AG04449 (cell line): ENCODE measurements at regions not wholly inside any gene's neighbourhood (a gene's known extent, or its start where the extent isn't known, plus 50 kb on each side); places are given as distances from the start of the nearest gene placed in this dataset.
A peak's percentile ranks its signal among the peaks of the same experiment; 100 is the strongest.

ENCODE experiments used
- CTCF ChIA-PET: fragments of 350-600 bp; formaldehyde crosslinking; extraction: SDS; loops from one replicate; lab custom pipeline; 2021; ENCODE audit warnings: antibody characterized with exemption; lab: Yijun Ruan, JAX
- POLR2A ChIA-PET: fragments of 400-600, 350-600 bp; formaldehyde crosslinking; extraction: SDS; loops from one replicate; lab custom pipeline; 2020; ENCODE audit warnings: antibody characterized with exemption, inconsistent platforms; lab: Yijun Ruan, JAX
- DNase-seq: peaks from one replicate; pipeline ENCODE4 v3.0.0-alpha.2; 2010; ENCODE audit warnings: low read depth, low spot score
- H3K4me3 ChIP-seq: 2 replicates; pipeline ENCODE4 v1.5.1; 2011; ENCODE audit warnings: low read depth, mild to moderate bottlenecking, control low read depth, low read length
- CTCF ChIP-seq: IDR thresholded peaks from one replicate; pipeline ENCODE4 v1.5.1; 2011; ENCODE audit warnings: mild to moderate bottlenecking, moderate library complexity, low read length, control low read depth, inconsistent platforms; ENCODE audit not compliant: insufficient read depth; ENCODE audit errors: missing control alignments

- ChIA-PET POLR2A (no interaction called here), CTCF (interaction anchor here (0.6 to 5.4 kb wide), 8 partner anchors 9 to 1024 kb away, joined by 3 to 25 read pairs (median 4); no protein-coding TSS in a partner anchor)
- no peak overlapping the region for H3K4me3 ChIP-seq
- TF ChIP-seq CTCF = peak; percentile 12
- no peak for DNase-seq
Observed at GRCh38 chr4:16450724-16451123, 224.5 kb upstream of the TAPT1 start.

DNA sequence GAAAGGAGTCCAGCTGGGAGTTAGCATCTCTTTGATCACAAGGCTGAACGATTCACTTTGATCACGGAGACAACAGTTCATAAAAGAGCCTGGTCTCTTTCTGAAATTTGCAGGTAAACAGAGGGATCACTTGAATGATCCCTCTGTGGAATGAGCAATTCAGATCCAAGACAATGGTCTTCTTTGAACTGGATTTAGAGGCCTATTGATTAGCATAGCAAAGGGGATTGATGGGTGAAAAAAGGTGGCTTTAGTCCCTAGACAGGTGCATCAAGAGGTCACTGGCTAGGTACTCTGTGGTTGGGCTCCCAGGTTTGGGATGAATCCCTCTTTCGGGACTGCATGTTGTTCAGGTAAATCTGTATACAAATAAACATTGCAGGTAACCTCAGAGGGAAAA is 223.8 kb upstream of the TAPT1 start:
- H3K4me3 ChIP-seq = no peak overlapping the region
- no peak for DNase-seq
- TF ChIP-seq CTCF = no peak
- ChIA-PET CTCF (interaction anchor here (1.1 to 5.4 kb wide), 9 partner anchors 9 to 1025 kb away, joined by 3 to 25 read pairs (median 4); no protein-coding TSS in a partner anchor), POLR2A (no interaction called here)

GRCh38 chr4:16449406-16449805 is 223.1 kb upstream of the TAPT1 start:
- ChIA-PET POLR2A (no interaction called here), CTCF (interaction anchor here (0.9 to 5.4 kb wide), 6 partner anchors 18 to 1025 kb away, joined by 3 to 25 read pairs (median 5); no protein-coding TSS in a partner anchor)
- no peak for TF ChIP-seq CTCF
- no peak overlapping the region for H3K4me3 ChIP-seq
- DNase-seq = no peak

GRCh38 chr4:16448241-16448840 is 222.1 kb upstream of the TAPT1 start:
- CTCF ChIA-PET = interaction anchor here (1.6 to 5.4 kb wide), 4 partner anchors 10 to 1021 kb away, joined by 5 to 25 read pairs (median 12); no protein-coding TSS in a partner anchor
- POLR2A ChIA-PET = no interaction called here

DNA sequence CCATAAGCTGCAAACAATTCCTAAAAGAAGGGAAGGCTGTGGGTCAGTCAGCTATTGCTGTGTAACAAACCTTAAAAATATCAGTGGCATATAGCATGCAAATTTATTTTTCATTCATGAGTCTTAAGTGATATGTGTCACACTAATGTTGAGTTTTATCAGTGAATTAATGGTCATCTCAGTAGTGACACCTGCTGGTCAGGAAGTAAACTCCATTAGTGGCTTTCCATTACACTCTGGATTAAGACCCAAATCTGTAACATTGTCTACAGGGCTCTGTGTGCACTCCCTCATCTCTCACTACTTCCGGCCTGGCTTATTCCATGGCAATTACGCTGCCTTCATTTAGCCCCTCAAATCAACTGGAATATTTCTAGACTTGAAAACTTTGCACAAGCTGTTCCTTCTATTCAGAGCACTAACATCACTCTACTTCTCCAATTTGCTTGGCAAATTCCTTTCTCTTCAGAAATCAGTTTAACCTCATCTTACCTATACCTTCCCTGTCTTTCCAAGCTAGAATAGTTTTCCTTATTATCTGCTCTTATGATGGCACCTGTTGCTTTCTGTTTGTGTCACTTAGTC is 217.3 kb upstream of the TAPT1 start:
- no peak for DNase-seq
- peak; percentile 64 for TF ChIP-seq CTCF
- no peak overlapping the region for H3K4me3 ChIP-seq
- CTCF ChIA-PET = interaction anchor here (0.7 to 4.9 kb wide), 29 partner anchors 9 to 1031 kb away, joined by 3 to 150 read pairs (median 3); no protein-coding TSS in a partner anchor
- POLR2A ChIA-PET = no interaction called here

More at GRCh38 chr4:16448241-16448840, 222.1 kb upstream of the TAPT1 start:
- H3K4me3 ChIP-seq = no peak overlapping the region
- DNase-seq = no peak
- TF ChIP-seq CTCF = no peak

- CTCF ChIA-PET = interaction anchor here (0.6 to 4.9 kb wide), 18 partner anchors 7 to 1068 kb away, joined by 3 to 150 read pairs (median 4); no protein-coding TSS in a partner anchor
- no peak overlapping the region for H3K4me3 ChIP-seq
- no peak for TF ChIP-seq CTCF
- DNase-seq = no peak
- POLR2A ChIA-PET = no interaction called here
Observed at GRCh38 chr4:16442296-16442695, 216.0 kb upstream of the TAPT1 start.
